Loucy (cell line): ENCODE measurements at regions not wholly inside any gene's neighbourhood (a gene's known extent, or its start where the extent isn't known, plus 50 kb on each side); places are given as distances from the start of the nearest gene placed in this dataset.
"Not testable (repeated sequence)": the region's sequence is repeated elsewhere in the genome, so short reads cannot be mapped to it uniquely, and the experiment has no call there.

Source experiments
- H2AFZ ChIP-seq: fragments of 200-600 bp; sonication (generic); 2 replicates; pipeline ENCODE4 v1.6.0; 2016; ENCODE audit warnings: antibody characterized with exemption, mild to moderate bottlenecking, low read length, moderate library complexity
- H3F3A ChIP-seq: fragments of 200-600 bp; 2 replicates; pipeline ENCODE4 v1.6.0; 2016; ENCODE audit warnings: antibody characterized with exemption, low read depth, mild to moderate bottlenecking
- H3K27me3 ChIP-seq: fragments of 200-600 bp; sonication (generic); 2 replicates; pipeline ENCODE4 v1.6.1; 2014; ENCODE audit warnings: low read length, mild to moderate bottlenecking; ENCODE audit not compliant: insufficient read depth, poor library complexity, severe bottlenecking
- H3K36me3 ChIP-seq: fragments of 200-600 bp; sonication (generic); 2 replicates; pipeline ENCODE4 v1.6.1; 2016; ENCODE audit warnings: low read length; ENCODE audit not compliant: insufficient read depth
- H3K4me1 ChIP-seq: fragments of 200-600 bp; sonication (generic); 2 replicates; pipeline ENCODE4 v1.5.1; 2014; ENCODE audit warnings: low read length, mild to moderate bottlenecking; ENCODE audit not compliant: insufficient read depth, poor library complexity, severe bottlenecking
- H3K4me2 ChIP-seq: fragments of 200-600 bp; sonication (generic); 2 replicates; pipeline ENCODE4 v1.6.0; 2014; ENCODE audit warnings: antibody characterized with exemption, low read length, low read depth, mild to moderate bottlenecking; ENCODE audit not compliant: poor library complexity, severe bottlenecking
- H3K4me3 ChIP-seq: fragments of 200-600 bp; sonication (generic); 2 replicates; pipeline ENCODE4 v1.5.1; 2014; ENCODE audit warnings: low read length, mild to moderate bottlenecking, mixed read lengths; ENCODE audit not compliant: poor library complexity, severe bottlenecking
- H3K79me2 ChIP-seq: fragments of 200-600 bp; sonication (generic); 2 replicates; pipeline ENCODE4 v1.6.1; 2014; ENCODE audit warnings: low read length; ENCODE audit not compliant: insufficient read depth
- H3K9ac ChIP-seq: fragments of 200-600 bp; sonication (generic); 2 replicates; pipeline ENCODE4 v1.6.0; 2014; ENCODE audit warnings: mild to moderate bottlenecking, low read depth, low read length, moderate library complexity; ENCODE audit not compliant: poor library complexity, severe bottlenecking
- H3K9me2 ChIP-seq: fragments of 200-600 bp; sonication (generic); replicated peaks from 2 replicates; pipeline ENCODE4 v1.6.1; 2016; ENCODE audit warnings: low read depth, low read length, mixed read lengths
- H3K9me3 ChIP-seq: fragments of 200-600 bp; sonication (generic); 2 replicates; pipeline ENCODE4 v1.6.1; 2014; ENCODE audit warnings: mild to moderate bottlenecking, antibody characterized with exemption, low read length, low read depth; ENCODE audit not compliant: insufficient read depth
- H4K20me1 ChIP-seq: fragments of 200-600 bp; sonication (generic); 2 replicates; pipeline ENCODE4 v1.6.0; 2014; ENCODE audit warnings: antibody characterized with exemption, low read length, mild to moderate bottlenecking; ENCODE audit not compliant: insufficient read depth, poor library complexity, severe bottlenecking
- CTCF ChIP-seq: fragments of 200-600 bp; sonication (generic); conservative IDR thresholded peaks from 2 replicates; pipeline ENCODE4 v1.5.1; 2014; ENCODE audit warnings: mild to moderate bottlenecking, antibody characterized with exemption, low read length
- EZH2phosphoT487 ChIP-seq: fragments of 200-600 bp; IDR thresholded peaks from 2 replicates; pipeline ENCODE4 v1.6.1; 2018; ENCODE audit warnings: antibody characterized with exemption, mild to moderate bottlenecking, moderate library complexity, borderline replicate concordance

GRCh38 chr19:57033576-57033975, 86.2 kb upstream of the USP29 start:
- Histone ChIP-seq H3K4me2 (no peak overlapping the region), H3K79me2 (no peaks in the 10 kb centered on the region), H3K36me3 (no peaks in the 10 kb centered on the region), H3K9me3 (peaks cover 16% of the 10 kb centered on the region), H3F3A (no peaks in the 10 kb centered on the region), H3K9me2 (no peaks in the 10 kb centered on the region), H3K4me1 (no peaks in the 10 kb centered on the region), H3K27me3 (no peaks in the 10 kb centered on the region), H3K4me3 (no peak overlapping the region), H2AFZ (no peak overlapping the region), H4K20me1 (no peaks in the 10 kb centered on the region), H3K9ac (no peak overlapping the region)
- TF ChIP-seq CTCF (no peak), EZH2phosphoT487 (no peak)

GRCh38 chr19:57034544-57034943, 85.2 kb upstream of the USP29 start:
- Histone ChIP-seq H3K9me3 (peaks cover 9% of the 10 kb centered on the region), H2AFZ (no peak overlapping the region), H4K20me1 (no peaks in the 10 kb centered on the region), H3K27me3 (no peaks in the 10 kb centered on the region), H3K4me3 (no peak overlapping the region), H3K4me2 (no peak overlapping the region), H3K79me2 (no peaks in the 10 kb centered on the region), H3K36me3 (no peaks in the 10 kb centered on the region), H3K9ac (no peak overlapping the region), H3K9me2 (no peaks in the 10 kb centered on the region), H3K4me1 (no peaks in the 10 kb centered on the region), H3F3A (no peaks in the 10 kb centered on the region)
- TF ChIP-seq CTCF (no peak), EZH2phosphoT487 (no peak)

- H3K27me3 ChIP-seq, H3K79me2 ChIP-seq, H3K9me3 ChIP-seq, H2AFZ ChIP-seq, H3K4me2 ChIP-seq, H3F3A ChIP-seq, H3K4me1 ChIP-seq, H3K9me2 ChIP-seq, H3K9ac ChIP-seq, H3K36me3 ChIP-seq, H3K4me3 ChIP-seq, H4K20me1 ChIP-seq: not testable (repeated sequence)
These were observed 84.0 kb upstream of the USP29 start for GRCh38 chr19:57035740-57036139.

GRCh38 chr19:57037556-57037955, 82.2 kb upstream of the USP29 start:
- H3K9me3 ChIP-seq: peaks cover 7% of the 10 kb centered on the region
- no peak overlapping the region for H3K4me3 ChIP-seq
- H3K4me2 ChIP-seq: no peak overlapping the region
- H4K20me1 ChIP-seq: no peaks in the 10 kb centered on the region
- TF ChIP-seq CTCF (no peak), EZH2phosphoT487 (no peak)
- no peaks in the 10 kb centered on the region for H3K27me3 ChIP-seq
- no peak overlapping the region for H2AFZ ChIP-seq
- no peaks in the 10 kb centered on the region for H3K9me2 ChIP-seq
- no peaks in the 10 kb centered on the region for H3K36me3 ChIP-seq
- H3K79me2 ChIP-seq: no peaks in the 10 kb centered on the region
- H3K4me1 ChIP-seq: no peaks in the 10 kb centered on the region
- H3K9ac ChIP-seq: no peak overlapping the region
- H3F3A ChIP-seq: no peaks in the 10 kb centered on the region
